ENCODE measurements at regions not wholly inside any gene's neighbourhood (a gene's known extent, or its start where the extent isn't known, plus 50 kb on each side); places are given as distances from the start of the nearest gene placed in this dataset.

GRCh38 chr22:19664406-19664805, 49.9 kb upstream of the SEPTIN5 start:
- no peak overlapping the region for H3K4me3 ChIP-seq (ENCODE audit: low read depth, low read length)
- no peak for TF ChIP-seq CTCF (IDR thresholded peaks at IDR 0.05; ENCODE audit: low read depth, low read length)
- POLR2A ChIA-PET, result no interaction called here
- DNase-seq (ENCODE audit: low read depth, low spot score), result no peak
- H3K27me3 ChIP-seq (ENCODE audit: control insufficient read depth, insufficient read depth, low read length), result peaks cover 10% of the 10 kb centered on the region
- H3K9me3 ChIP-seq (ENCODE audit: control insufficient read depth, insufficient read depth, low read length), result no peaks in the 10 kb centered on the region; the same call in 1 of the 2 replicates
- H3K27ac ChIP-seq (ENCODE audit: low read depth, low read length), result no peak overlapping the region
- CTCF ChIA-PET, result interaction anchor here (0.6 kb wide), 1 partner anchor 16 kb away, joined by 3 read pairs; no protein-coding TSS in a partner anchor

Measured in AG04450 (cell line).